Mammary epithelial cell (primary cell): ENCODE measurements at regions not wholly inside any gene's neighbourhood (a gene's known extent, or its start where the extent isn't known, plus 50 kb on each side); places are given as distances from the start of the nearest gene placed in this dataset.

ENCODE experiments used
- CTCF ChIP-seq, 2 donors: IDR thresholded peaks in 1 of 2; conservative IDR thresholded peaks in 1 of 2; 2 replicates each; pipeline ENCODE4 v1.5.1; 2011 to 2012; ENCODE audit warnings: inconsistent platforms in 2 of 2, low read length in 2 of 2, mild to moderate bottlenecking in 2 of 2, control low read depth in 1 of 2, low read depth in 1 of 2; ENCODE audit not compliant: insufficient read depth in 1 of 2; ENCODE audit errors: extremely low read depth in 1 of 2
- EZH2 ChIP-seq: IDR thresholded peaks from 2 replicates; pipeline ENCODE4 v1.6.1; 2012; ENCODE audit warnings: low read length, inconsistent platforms, borderline replicate concordance

DNA sequence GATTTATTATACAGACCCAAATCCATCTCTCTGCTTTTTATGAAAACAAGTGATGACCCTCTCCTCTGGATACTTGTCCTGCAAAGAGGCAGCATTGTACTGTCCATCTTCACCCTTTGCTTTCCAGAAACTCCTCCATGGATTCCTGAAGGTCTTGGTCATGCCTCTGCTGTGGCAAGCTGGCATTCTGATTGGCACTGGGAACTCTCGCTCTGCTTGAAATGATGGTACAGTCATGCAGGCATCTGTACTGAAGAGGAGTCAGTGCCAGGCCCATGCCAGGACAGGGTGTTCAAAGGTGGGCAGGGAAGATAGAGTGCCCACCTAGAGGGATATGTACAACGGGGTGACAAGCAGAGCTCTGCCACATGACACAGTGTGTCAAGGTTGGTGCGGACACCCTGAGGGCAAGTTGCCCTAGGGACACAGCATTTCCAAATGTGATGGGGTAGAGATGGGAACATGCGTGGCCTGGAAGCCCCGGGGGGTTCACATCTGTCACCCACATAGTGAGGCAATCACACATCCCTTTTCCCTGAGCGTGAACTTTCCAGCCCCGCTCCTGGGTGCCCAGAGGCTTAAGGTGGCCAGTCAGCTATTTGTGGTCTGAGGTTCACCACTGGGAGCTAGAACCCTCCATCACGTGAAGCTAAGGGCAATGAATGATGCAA, 235.7 kb upstream of the TCERG1L start:
- TF ChIP-seq CTCF (conservative IDR thresholded peaks at IDR 0.05 in 1 of 2, IDR thresholded peaks at IDR 0.05 in 1 of 2; ENCODE audit: extremely low read depth in 1 of 2, insufficient read depth in 1 of 2, low read depth in 1 of 2, low read length in 2 of 2) (no peak), EZH2 (no peak)
